ENCODE measurements at regions not wholly inside any gene's neighbourhood (a gene's known extent, or its start where the extent isn't known, plus 50 kb on each side); places are given as distances from the start of the nearest gene placed in this dataset.

- H3K27me3 ChIP-seq (ENCODE audit: control insufficient read depth in 2 of 2, insufficient read depth in 2 of 2, low read length in 2 of 2) = no peaks in the 10 kb centered on the region
- no peak overlapping the region for H3K27ac ChIP-seq (ENCODE audit: insufficient read depth, low read depth, low read length)
- no peak for FAIRE-seq
- H3K9me1 ChIP-seq (replicated peaks; ENCODE audit: control insufficient read depth, extremely low read depth, insufficient read depth, low read length) = no peaks in the 10 kb centered on the region
- no peak overlapping the region for H3K4me2 ChIP-seq (ENCODE audit: insufficient read depth, low read length)
- intact Hi-C loops (cut with micrococcal nuclease) = no loop called here
- CTCF ChIA-PET = no interaction called here
- no peak overlapping the region for H3K4me3 ChIP-seq (replicated peaks in 1 of 3; ENCODE audit: insufficient read depth in 1 of 3, low read depth in 1 of 3, low read length in 3 of 3)
- no peaks in the 10 kb centered on the region for H3K36me3 ChIP-seq (ENCODE audit: control insufficient read depth in 2 of 2, extremely low read depth in 1 of 2, insufficient read depth in 2 of 2, low read length in 2 of 2)
- POLR2A ChIA-PET = no interaction called here
- no peak overlapping the region for H3K9ac ChIP-seq (replicated peaks; ENCODE audit: extremely low read depth, insufficient read depth, low read length)
- dilution Hi-C loops (cut with MboI; ENCODE audit: extremely low pct_ligation_motif_present, low sequenced_read_pairs) = no loop called here
- H3K4me1 ChIP-seq (ENCODE audit: control insufficient read depth, extremely low read depth, insufficient read depth, low read length) = peaks cover 6% of the 10 kb centered on the region
- H3K79me2 ChIP-seq (ENCODE audit: control insufficient read depth, insufficient read depth, low read length) = no peaks in the 10 kb centered on the region
- no TSS peak for BruUV-seq (replicated peaks)
- DNase-seq (ENCODE audit: low read depth, low spot score) = no peak
- H4K20me1 ChIP-seq (replicated peaks; ENCODE audit: control insufficient read depth, extremely low read depth, insufficient read depth, low read length) = no peaks in the 10 kb centered on the region
- H3K9me3 ChIP-seq (replicated peaks; ENCODE audit: control insufficient read depth, insufficient read depth, low read length) = no peaks in the 10 kb centered on the region
- TF ChIP-seq MAX (IDR thresholded peaks at IDR 0.05; ENCODE audit: insufficient read depth, insufficient read length) = no peak
- H2AFZ ChIP-seq (ENCODE audit: low read depth, low read length) = no peak overlapping the region
Observed at GRCh38 chr11:19603771-19604170, 108.9 kb upstream of the NAV2 start.

- H3K27ac ChIP-seq (ENCODE audit: insufficient read depth, low read depth, low read length) = no peak overlapping the region
Observed at GRCh38 chr11:19602891-19603290, 109.7 kb upstream of the NAV2 start.

More at GRCh38 chr11:19602891-19603290, 109.7 kb upstream of the NAV2 start:
- Histone ChIP-seq H3K4me2 (ENCODE audit: insufficient read depth, low read length) (no peak overlapping the region), H3K4me1 (ENCODE audit: control insufficient read depth, extremely low read depth, insufficient read depth, low read length) (peaks cover 5% of the 10 kb centered on the region), H3K9me1 (replicated peaks; ENCODE audit: control insufficient read depth, extremely low read depth, insufficient read depth, low read length) (no peaks in the 10 kb centered on the region), H3K9me3 (replicated peaks; ENCODE audit: control insufficient read depth, insufficient read depth, low read length) (no peaks in the 10 kb centered on the region), H3K27me3 (ENCODE audit: control insufficient read depth in 2 of 2, insufficient read depth in 2 of 2, low read length in 2 of 2) (no peaks in the 10 kb centered on the region), H3K36me3 (ENCODE audit: control insufficient read depth in 2 of 2, extremely low read depth in 1 of 2, insufficient read depth in 2 of 2, low read length in 2 of 2) (no peaks in the 10 kb centered on the region), H4K20me1 (replicated peaks; ENCODE audit: control insufficient read depth, extremely low read depth, insufficient read depth, low read length) (no peaks in the 10 kb centered on the region), H3K79me2 (ENCODE audit: control insufficient read depth, insufficient read depth, low read length) (no peaks in the 10 kb centered on the region), H2AFZ (ENCODE audit: low read depth, low read length) (no peak overlapping the region), H3K4me3 (replicated peaks in 1 of 3; ENCODE audit: insufficient read depth in 1 of 3, low read depth in 1 of 3, low read length in 3 of 3) (no peak overlapping the region), H3K9ac (replicated peaks; ENCODE audit: extremely low read depth, insufficient read depth, low read length) (no peak overlapping the region)
- FAIRE-seq (no peak), DNase-seq (ENCODE audit: low read depth, low spot score) (no peak)
- ChIA-PET POLR2A (no interaction called here), CTCF (no interaction called here)
- TF ChIP-seq EZH2 (IDR thresholded peaks at IDR 0.05; ENCODE audit: borderline replicate concordance, low read depth, low read length, severe bottlenecking) = no peak
- no peak for TF ChIP-seq POLR2AphosphoS5 (IDR thresholded peaks at IDR 0.05; ENCODE audit: insufficient read depth, low read depth, low read length)
- TF ChIP-seq MYC (IDR thresholded peaks at IDR 0.05; ENCODE audit: low read depth, low read length) = no peak
- no peak for TF ChIP-seq CTCF (IDR thresholded peaks at IDR 0.05; ENCODE audit: extremely low read depth in 1 of 2, insufficient read depth in 1 of 2, low read depth in 1 of 2, low read length in 2 of 2)
- no peak for TF ChIP-seq FOS (IDR thresholded peaks at IDR 0.05; ENCODE audit: borderline replicate concordance, insufficient read depth, low read length)
- no peak for TF ChIP-seq GATA2 (IDR thresholded peaks at IDR 0.05; ENCODE audit: insufficient read depth, insufficient read length, low read depth, low read length)
- no peak for TF ChIP-seq POLR2A (IDR thresholded peaks at IDR 0.05; ENCODE audit: low read depth, low read length)
- no peak for TF ChIP-seq MAX (IDR thresholded peaks at IDR 0.05; ENCODE audit: insufficient read depth, insufficient read length)
- no peak for TF ChIP-seq JUN (IDR thresholded peaks at IDR 0.05; ENCODE audit: borderline replicate concordance, insufficient read depth, insufficient read length, low read depth)
- intact Hi-C loops (cut with micrococcal nuclease) = no loop called here
- BruUV-seq (replicated peaks) = no TSS peak
- dilution Hi-C loops (cut with MboI; ENCODE audit: extremely low pct_ligation_motif_present, low sequenced_read_pairs) = no loop called here

Measured in endothelial cell of umbilical vein (primary cell).